AG09319 (cell line): ENCODE measurements at regions not wholly inside any gene's neighbourhood (a gene's known extent, or its start where the extent isn't known, plus 50 kb on each side); places are given as distances from the start of the nearest gene placed in this dataset.

ENCODE experiments used
- DNase-seq: peaks from one replicate; pipeline ENCODE4 v3.0.0-alpha.2; 2010; ENCODE audit warnings: low read depth; ENCODE audit errors: extremely low read depth
- CTCF ChIP-seq: IDR thresholded peaks from 2 replicates; pipeline ENCODE4 v1.5.1; 2011; ENCODE audit warnings: low read depth, mild to moderate bottlenecking, inconsistent platforms, low read length, moderate library complexity

GRCh38 chr16:86382067-86382773 lies 128.1 kb upstream of the FOXF1 start:
- no peak for TF ChIP-seq CTCF
- no peak for DNase-seq

- TF ChIP-seq CTCF: no peak
Observed at GRCh38 chr16:86382774-86383407, 127.4 kb upstream of the FOXF1 start.

GRCh38 chr16:86383488-86384262 lies 126.7 kb upstream of the FOXF1 start:
- DNase-seq: peak; percentile 77
- no peak for TF ChIP-seq CTCF

More at GRCh38 chr16:86382774-86383407, 127.4 kb upstream of the FOXF1 start:
- no peak for DNase-seq

- TF ChIP-seq CTCF: no peak
- DNase-seq: no peak
Observed at GRCh38 chr16:86384263-86384649, 126.1 kb upstream of the FOXF1 start.

- no peak for DNase-seq
- TF ChIP-seq CTCF: no peak
Observed at GRCh38 chr16:86384980-86385379, 125.3 kb upstream of the FOXF1 start.

- TF ChIP-seq CTCF: no peak
- DNase-seq: peak; percentile 89
Observed at GRCh38 chr16:86387468-86388440, 122.6 kb upstream of the FOXF1 start.
